Mesendoderm (in vitro differentiated cells): ENCODE measurements at regions not wholly inside any gene's neighbourhood (a gene's known extent, or its start where the extent isn't known, plus 50 kb on each side); places are given as distances from the start of the nearest gene placed in this dataset.

ENCODE experiments used
- DNase-seq: peaks from one replicate; pipeline ENCODE4 v3.0.0; 2013
- H2AK5ac ChIP-seq: 2 replicates; pipeline ENCODE4 v1.6.1; 2013; ENCODE audit warnings: low read length, inconsistent platforms
- H2BK120ac ChIP-seq: 2 replicates; pipeline ENCODE4 v1.6.1; 2013; ENCODE audit warnings: low read depth, mild to moderate bottlenecking, low read length, moderate library complexity, mixed read lengths
- H2BK15ac ChIP-seq: replicated peaks from 2 replicates; pipeline ENCODE4 v1.6.1; 2013; ENCODE audit warnings: low read depth, mild to moderate bottlenecking, moderate library complexity
- H2BK5ac ChIP-seq: 2 replicates; pipeline ENCODE4 v1.6.1; 2013; ENCODE audit warnings: low read length, inconsistent platforms
- H3K18ac ChIP-seq: 2 replicates; pipeline ENCODE4 v1.6.1; 2013; ENCODE audit warnings: mild to moderate bottlenecking, low read length, mixed read lengths
- H3K23ac ChIP-seq: one replicate; pipeline ENCODE4 v1.6.1; 2013; ENCODE audit warnings: low read length
- H3K27ac ChIP-seq: 2 replicates; pipeline ENCODE4 v1.5.1; 2013; ENCODE audit warnings: low read depth, mild to moderate bottlenecking, inconsistent platforms, low read length, moderate library complexity
- H3K27me3 ChIP-seq: 2 replicates; pipeline ENCODE4 v1.6.1; 2013; ENCODE audit warnings: low read length, control low read depth, mild to moderate bottlenecking, inconsistent platforms; ENCODE audit not compliant: insufficient read depth, poor library complexity
- H3K36me3 ChIP-seq: 2 replicates; pipeline ENCODE4 v1.6.1; 2013; ENCODE audit warnings: low read length, inconsistent platforms; ENCODE audit not compliant: control insufficient read depth, insufficient read depth
- H3K4ac ChIP-seq: one replicate; pipeline ENCODE4 v1.6.1; 2013; ENCODE audit warnings: low read depth, mild to moderate bottlenecking, low read length, moderate library complexity
- H3K4me1 ChIP-seq: 2 replicates; pipeline ENCODE4 v1.6.1; 2013; ENCODE audit warnings: low read depth, low read length, inconsistent platforms; ENCODE audit not compliant: control insufficient read depth
- H3K4me2 ChIP-seq: 2 replicates; pipeline ENCODE4 v1.6.1; 2013; ENCODE audit warnings: low read length
- H3K4me3 ChIP-seq: 2 replicates; pipeline ENCODE4 v1.5.1; 2013; ENCODE audit warnings: mild to moderate bottlenecking, low read length
- H3K56ac ChIP-seq: one replicate; pipeline ENCODE4 v1.6.1; 2013; ENCODE audit warnings: low read length
- H3K79me1 ChIP-seq: 2 replicates; pipeline ENCODE4 v1.6.1; 2013; ENCODE audit warnings: low read length, inconsistent platforms
- H3K79me2 ChIP-seq: 2 replicates; pipeline ENCODE4 v1.6.1; 2013; ENCODE audit warnings: mild to moderate bottlenecking, low read length; ENCODE audit not compliant: control insufficient read depth, insufficient read depth
- H3K9ac ChIP-seq: 2 replicates; pipeline ENCODE4 v1.6.1; 2013; ENCODE audit warnings: low read length, inconsistent platforms
- H4K5ac ChIP-seq: one replicate; pipeline ENCODE4 v1.6.1; 2013; ENCODE audit warnings: low read length
- H4K8ac ChIP-seq: one replicate; pipeline ENCODE4 v1.6.1; 2013; ENCODE audit warnings: low read depth, mild to moderate bottlenecking, control low read depth, low read length, moderate library complexity
- WGBS: extraction: QIAGEN DNeasy Blood & Tissue Kit; methylation state at CpG from one replicate; pipeline ENCODE4 v1.1.7; 2013; ENCODE audit warnings: low lambda C conversion rate, missing lambda C conversion rate; ENCODE audit not compliant: insufficient coverage; ENCODE audit errors: extremely low coverage; 5-methylcytosine and 5-hydroxymethylcytosine counted together

DNA sequence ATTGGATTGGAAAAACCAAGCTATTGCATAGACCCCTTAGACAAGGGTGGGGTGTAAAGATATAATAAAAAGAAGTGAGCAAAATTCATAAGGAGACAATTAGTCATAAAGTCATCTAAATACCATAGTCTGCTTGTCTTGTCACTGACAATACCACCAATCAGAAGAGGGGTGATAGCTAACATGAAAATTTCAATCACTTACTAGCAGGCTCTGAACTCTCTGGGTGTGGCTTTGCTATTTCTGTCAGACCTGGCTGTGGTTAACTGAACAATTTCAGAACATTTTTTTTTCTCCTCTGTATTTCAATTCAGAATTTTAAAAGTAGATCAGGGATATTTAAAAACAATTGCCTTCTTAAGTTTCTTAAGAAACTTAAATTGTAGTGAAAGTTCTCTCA, 158.5 kb upstream of the PRMT6 start:
- Histone ChIP-seq H3K79me1 (no peaks in the 10 kb centered on the region), H3K36me3 (no peaks in the 10 kb centered on the region), H3K56ac (no peak overlapping the region), H3K4me3 (no peak overlapping the region), H2BK15ac (no peak overlapping the region), H2BK120ac (no peak overlapping the region), H3K9ac (no peak overlapping the region), H3K79me2 (no peaks in the 10 kb centered on the region), H3K4me2 (no peak overlapping the region), H3K4ac (no peak overlapping the region), H3K4me1 (no peaks in the 10 kb centered on the region), H3K18ac (no peak overlapping the region), H4K8ac (no peak overlapping the region), H3K27me3 (no peaks in the 10 kb centered on the region), H4K5ac (no peak overlapping the region), H3K27ac (no peak overlapping the region), H3K23ac (no peak overlapping the region), H2AK5ac (no peak overlapping the region), H2BK5ac (no peak overlapping the region)
- DNase-seq, result no peak

DNA sequence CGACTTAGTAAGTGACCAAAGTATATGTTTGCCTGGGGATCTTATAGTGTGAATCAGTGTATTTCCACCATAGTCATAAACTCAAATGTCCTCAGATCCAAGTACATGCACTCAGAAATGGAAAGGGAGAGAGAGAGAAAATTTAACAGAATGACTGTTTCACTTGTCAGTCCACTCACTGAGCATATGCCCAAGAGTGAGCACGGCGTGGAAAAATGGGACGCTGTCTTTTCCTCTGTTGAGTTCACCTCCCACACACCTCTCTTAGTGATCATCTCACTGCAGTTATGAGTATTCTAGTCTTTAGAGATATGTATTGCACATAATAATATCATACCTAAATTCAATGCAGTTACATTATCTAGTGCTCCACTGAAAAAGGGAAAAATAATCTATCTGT, 156.8 kb upstream of the PRMT6 start:
- Histone ChIP-seq H2AK5ac (no peak overlapping the region), H3K27me3 (no peaks in the 10 kb centered on the region), H3K56ac (no peak overlapping the region), H3K4me3 (no peak overlapping the region), H2BK120ac (no peak overlapping the region), H3K9ac (no peak overlapping the region), H3K4me1 (no peaks in the 10 kb centered on the region), H2BK15ac (no peak overlapping the region), H3K79me1 (no peaks in the 10 kb centered on the region), H3K4ac (no peak overlapping the region), H3K23ac (no peak overlapping the region), H3K36me3 (no peaks in the 10 kb centered on the region), H3K4me2 (no peak overlapping the region), H4K8ac (no peak overlapping the region), H3K27ac (no peak overlapping the region), H3K18ac (no peak overlapping the region), H2BK5ac (no peak overlapping the region), H3K79me2 (no peaks in the 10 kb centered on the region), H4K5ac (no peak overlapping the region)
- no peak for DNase-seq
- no CpG with 5 or more reads among the region's 4 CpGs for WGBS

DNA sequence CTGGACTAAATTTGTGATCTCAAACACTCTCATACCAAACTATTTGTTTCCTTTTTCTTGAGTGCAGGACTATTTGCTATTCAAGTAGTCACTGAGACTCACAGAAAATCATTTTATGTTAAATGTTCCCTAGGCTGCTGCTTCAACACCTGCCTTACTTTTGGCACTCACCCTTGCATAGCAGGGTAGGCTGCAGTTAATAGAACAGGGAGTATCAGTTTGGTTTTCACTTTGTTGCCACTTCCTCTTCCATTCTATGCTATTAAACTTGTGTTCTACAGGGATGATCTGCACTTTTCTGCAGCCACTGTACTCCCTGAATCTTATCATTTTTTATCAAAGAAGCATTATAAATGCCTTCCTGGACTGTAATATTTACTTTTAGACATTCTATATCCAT, 148.7 kb upstream of the PRMT6 start:
- no peaks in the 10 kb centered on the region for H3K4me1 ChIP-seq
- H3K36me3 ChIP-seq, result no peaks in the 10 kb centered on the region
- no peak overlapping the region for H4K8ac ChIP-seq

DNA sequence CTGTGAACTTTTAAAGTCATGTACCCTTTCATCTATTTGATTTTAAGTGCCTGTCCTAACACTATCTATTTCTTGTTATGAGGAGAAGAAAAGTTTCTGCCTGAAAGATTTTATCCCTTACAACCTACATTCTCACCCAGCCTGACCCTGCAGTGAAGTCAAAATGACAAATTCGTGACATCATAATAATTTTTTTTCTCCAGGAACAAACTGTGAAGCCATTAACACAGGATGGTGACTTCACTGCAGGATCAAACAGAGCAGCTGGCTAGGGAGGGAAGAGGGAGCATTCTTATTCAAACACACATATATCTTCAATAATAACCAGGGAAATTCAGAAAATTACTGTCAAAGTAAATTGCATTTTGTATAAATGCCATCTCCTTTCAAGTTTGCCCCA, 147.8 kb upstream of the PRMT6 start:
- no peak overlapping the region for H2BK120ac ChIP-seq
- H3K4me3 ChIP-seq, result no peak overlapping the region
- H4K8ac ChIP-seq, result no peak overlapping the region
- no peak overlapping the region for H3K23ac ChIP-seq
- H3K27ac ChIP-seq, result no peak overlapping the region
- H3K9ac ChIP-seq, result no peak overlapping the region
- H3K79me2 ChIP-seq, result no peaks in the 10 kb centered on the region
- no peaks in the 10 kb centered on the region for H3K27me3 ChIP-seq
- no peaks in the 10 kb centered on the region for H3K79me1 ChIP-seq
- no peak for DNase-seq
- H2AK5ac ChIP-seq, result no peak overlapping the region
- WGBS, result no CpG with 5 or more reads among the region's 1 CpG
- H3K36me3 ChIP-seq, result no peaks in the 10 kb centered on the region
- no peak overlapping the region for H4K5ac ChIP-seq
- no peak overlapping the region for H3K4ac ChIP-seq
- no peak overlapping the region for H2BK15ac ChIP-seq
- H3K4me2 ChIP-seq, result no peak overlapping the region
- H3K4me1 ChIP-seq, result no peaks in the 10 kb centered on the region
- H2BK5ac ChIP-seq, result no peak overlapping the region
- H3K18ac ChIP-seq, result no peak overlapping the region
- no peak overlapping the region for H3K56ac ChIP-seq

More for the DNA sequence above, 148.7 kb upstream of the PRMT6 start:
- no peak overlapping the region for H3K56ac ChIP-seq
- H2AK5ac ChIP-seq, result no peak overlapping the region
- DNase-seq, result no peak
- no peak overlapping the region for H2BK5ac ChIP-seq
- no peak overlapping the region for H3K9ac ChIP-seq
- no peak overlapping the region for H3K27ac ChIP-seq
- no peak overlapping the region for H3K18ac ChIP-seq
- H3K27me3 ChIP-seq, result no peaks in the 10 kb centered on the region
- H4K5ac ChIP-seq, result no peak overlapping the region
- no peak overlapping the region for H2BK15ac ChIP-seq
- no peak overlapping the region for H3K23ac ChIP-seq
- H3K79me2 ChIP-seq, result no peaks in the 10 kb centered on the region
- no peak overlapping the region for H3K4me3 ChIP-seq
- no peak overlapping the region for H3K4me2 ChIP-seq
- H3K79me1 ChIP-seq, result no peaks in the 10 kb centered on the region
- H3K4ac ChIP-seq, result no peak overlapping the region
- no peak overlapping the region for H2BK120ac ChIP-seq

DNA sequence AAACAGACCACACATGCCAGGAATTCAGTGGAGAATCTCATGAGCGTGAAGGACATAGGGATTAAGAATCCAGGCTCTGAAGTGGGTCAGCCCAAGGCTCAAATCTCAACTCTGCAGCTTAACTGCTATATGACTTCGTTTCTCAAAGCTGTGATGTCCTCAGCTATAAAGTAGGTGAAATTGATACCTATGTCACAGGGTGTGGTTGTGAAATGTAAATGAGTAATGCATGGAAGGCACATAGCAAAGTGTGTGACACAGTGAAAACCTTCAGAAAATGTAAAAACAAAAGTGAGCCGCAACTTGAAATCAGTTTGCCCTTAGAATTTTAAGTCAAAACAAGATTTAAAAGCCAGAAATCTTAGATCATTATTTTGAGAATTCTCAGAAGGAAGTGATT, 145.7 kb upstream of the PRMT6 start:
- H3K23ac ChIP-seq, result no peak overlapping the region
- H4K5ac ChIP-seq, result no peak overlapping the region

DNA sequence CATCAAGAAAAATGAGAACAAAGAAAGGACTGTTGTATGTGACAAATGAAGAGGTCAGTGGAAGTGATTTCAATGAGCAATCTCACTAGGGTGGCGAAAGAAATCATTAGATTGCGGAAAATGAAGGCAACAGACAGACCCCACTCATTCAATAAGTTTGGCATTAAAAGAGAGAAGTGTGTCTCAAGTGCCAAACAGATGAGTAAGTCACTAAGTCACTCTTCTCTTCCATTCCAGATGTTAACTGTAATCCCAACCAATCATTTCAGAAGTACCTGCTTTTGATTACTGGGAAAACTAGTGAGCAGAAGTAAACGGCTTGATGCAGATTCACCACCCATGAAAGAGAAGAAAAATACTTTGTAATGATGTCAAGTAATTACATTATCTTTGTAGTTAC, 144.3 kb upstream of the PRMT6 start:
- Histone ChIP-seq H3K79me1 (no peaks in the 10 kb centered on the region), H3K9ac (no peak overlapping the region), H3K27me3 (no peaks in the 10 kb centered on the region), H2BK15ac (no peak overlapping the region), H4K8ac (no peak overlapping the region), H3K4me1 (no peaks in the 10 kb centered on the region), H2BK120ac (no peak overlapping the region), H3K4me2 (no peak overlapping the region), H3K56ac (no peak overlapping the region), H3K79me2 (no peaks in the 10 kb centered on the region), H3K4me3 (no peak overlapping the region), H2AK5ac (no peak overlapping the region), H3K27ac (no peak overlapping the region), H3K23ac (no peak overlapping the region), H3K18ac (no peak overlapping the region), H2BK5ac (no peak overlapping the region), H4K5ac (no peak overlapping the region), H3K36me3 (no peaks in the 10 kb centered on the region), H3K4ac (no peak overlapping the region)
- peak; percentile 8 for DNase-seq
- no CpG with 5 or more reads among the region's 3 CpGs for WGBS

More for the DNA sequence above, 145.7 kb upstream of the PRMT6 start:
- no peaks in the 10 kb centered on the region for H3K27me3 ChIP-seq
- no peak overlapping the region for H3K27ac ChIP-seq
- H3K79me2 ChIP-seq, result no peaks in the 10 kb centered on the region
- no peak overlapping the region for H3K4ac ChIP-seq
- no peaks in the 10 kb centered on the region for H3K4me1 ChIP-seq
- H3K56ac ChIP-seq, result no peak overlapping the region
- WGBS, result no CpG with 5 or more reads among the region's 3 CpGs
- H2BK120ac ChIP-seq, result no peak overlapping the region
- no peak overlapping the region for H2BK5ac ChIP-seq
- H3K18ac ChIP-seq, result no peak overlapping the region
- H3K36me3 ChIP-seq, result no peaks in the 10 kb centered on the region
- H2AK5ac ChIP-seq, result no peak overlapping the region
- H3K9ac ChIP-seq, result no peak overlapping the region
- no peak overlapping the region for H3K4me2 ChIP-seq
- peak; percentile 28 for DNase-seq
- no peaks in the 10 kb centered on the region for H3K79me1 ChIP-seq
- H2BK15ac ChIP-seq, result no peak overlapping the region
- H3K4me3 ChIP-seq, result no peak overlapping the region
- H4K8ac ChIP-seq, result no peak overlapping the region
